ENCODE measurements at regions not wholly inside any gene's neighbourhood (a gene's known extent, or its start where the extent isn't known, plus 50 kb on each side); places are given as distances from the start of the nearest gene placed in this dataset.
A peak's percentile ranks its signal among the peaks of the same experiment; 100 is the strongest.

- no peaks in the 10 kb centered on the region for H3K27me3 ChIP-seq
- TF ChIP-seq CTCF (IDR thresholded peaks at IDR 0.05) = no peak
- 66 to 72% methylated on average over 14 of the region's 14 CpGs for WGBS, 2 donors
- peaks cover 5 to 60% (median 32%) of the 10 kb centered on the region in 9 donors for H3K4me1 ChIP-seq
- no peaks in the 10 kb centered on the region for H3K9me3 ChIP-seq
- peak overlapping the region in 4 of 10 donors; percentile 16 to 91 (median 38) for H3K27ac ChIP-seq
- no peak overlapping the region for H3K4me3 ChIP-seq
- ATAC-seq (no peak), DNase-seq (no peak)
- H3K36me3 ChIP-seq = peaks cover 0 to 7% (median 0%) of the 10 kb centered on the region in 9 donors
- intact Hi-C loops (cut with DNase I) = loop anchor here in 1 of 10 donors (10.0 kb wide), 2 partner anchors 256 to 426 kb away; partner anchors contain the start of gene CDYL
These were observed 213.2 kb upstream of the ECI2 start for GRCh38 chr6:4348462-4349112.

- WGBS, 2 donors = 96 to 97% methylated on average over 9 of the region's 9 CpGs
- DNase-seq (no peak), ATAC-seq (no peak)
- Histone ChIP-seq H3K27me3 (no peaks in the 10 kb centered on the region), H3K4me1 (peaks cover 5 to 57% (median 32%) of the 10 kb centered on the region in 9 donors), H3K9me3 (no peaks in the 10 kb centered on the region), H3K4me3 (no peak overlapping the region), H3K27ac (peak overlapping the region in 2 of 10 donors; percentile 86 to 91), H3K36me3 (peaks cover 0 to 7% (median 0%) of the 10 kb centered on the region in 9 donors)
- intact Hi-C loops (cut with DNase I) = loop anchor here in 1 of 10 donors (10.0 kb wide), 2 partner anchors 257 to 427 kb away; partner anchors contain the start of gene CDYL
- TF ChIP-seq CTCF (IDR thresholded peaks at IDR 0.05) = no peak
These were observed 212.5 kb upstream of the ECI2 start for GRCh38 chr6:4347877-4348276.

GRCh38 chr6:4346659-4347333 is 211.4 kb upstream of the ECI2 start:
- ATAC-seq (peak; percentile 57 to 84 (median 74)), DNase-seq (peak; percentile 43 to 62)
- peak overlapping the region in 9 of 10 donors; percentile 43 to 91 (median 86) for H3K27ac ChIP-seq
- peak overlapping the region in 9 of 10 donors; percentile 20 to 57 (median 50) for H3K4me3 ChIP-seq
- peaks cover 0 to 7% (median 0%) of the 10 kb centered on the region in 9 donors for H3K36me3 ChIP-seq
- H3K9me3 ChIP-seq = no peaks in the 10 kb centered on the region
- intact Hi-C loops (cut with DNase I) = loop anchor here in 1 of 10 donors (10.0 kb wide), 2 partner anchors 258 to 428 kb away; partner anchors contain the start of gene CDYL
- H3K27me3 ChIP-seq = no peaks in the 10 kb centered on the region
- peaks cover 5 to 47% (median 23%) of the 10 kb centered on the region in 9 donors for H3K4me1 ChIP-seq
- TF ChIP-seq CTCF (IDR thresholded peaks at IDR 0.05) = no peak
- 60 to 65% methylated on average over 6 of the region's 6 CpGs for WGBS, 2 donors

GRCh38 chr6:4345543-4345942 is 210.2 kb upstream of the ECI2 start:
- no peak for TF ChIP-seq CTCF (IDR thresholded peaks at IDR 0.05)
- Histone ChIP-seq H3K4me1 (peaks cover 0 to 40% (median 14%) of the 10 kb centered on the region in 9 donors), H3K9me3 (no peaks in the 10 kb centered on the region), H3K4me3 (peak overlapping the region in 9 of 10 donors; percentile 20 to 57 (median 50)), H3K36me3 (peaks cover 0 to 7% (median 0%) of the 10 kb centered on the region in 9 donors), H3K27me3 (no peaks in the 10 kb centered on the region), H3K27ac (peak overlapping the region; percentile 45 to 91 (median 84))
- DNase-seq = peak; percentile 50 to 66
- peak; percentile 26 to 77 (median 65) for ATAC-seq
- intact Hi-C loops (cut with DNase I) = loop anchor here in 1 of 10 donors (10.0 kb wide), 2 partner anchors 259 to 429 kb away; partner anchors contain the start of gene CDYL
- 51 to 58% methylated on average over 3 of the region's 3 CpGs for WGBS, 2 donors

All from heart right ventricle (tissue), 16 donors.